ENCODE measurements at regions not wholly inside any gene's neighbourhood (a gene's known extent, or its start where the extent isn't known, plus 50 kb on each side); places are given as distances from the start of the nearest gene placed in this dataset.

GRCh38 chr7:13047061-13047460 is 359.6 kb downstream of the ARL4A start:
- Histone ChIP-seq H3K27me3 (ENCODE audit: control insufficient read depth, insufficient read depth, low read length) (no peaks in the 10 kb centered on the region), H3K36me3 (ENCODE audit: control insufficient read depth, insufficient read depth, low read length) (no peaks in the 10 kb centered on the region), H3K9me3 (ENCODE audit: control insufficient read depth, insufficient read depth, low read length) (no peaks in the 10 kb centered on the region), H3K9ac (ENCODE audit: low read depth, low read length) (no peak overlapping the region), H3K4me1 (ENCODE audit: control insufficient read depth, insufficient read depth, low read length) (no peaks in the 10 kb centered on the region), H3K4me3 (ENCODE audit: low read depth, low read length) (no peak overlapping the region)

DNA sequence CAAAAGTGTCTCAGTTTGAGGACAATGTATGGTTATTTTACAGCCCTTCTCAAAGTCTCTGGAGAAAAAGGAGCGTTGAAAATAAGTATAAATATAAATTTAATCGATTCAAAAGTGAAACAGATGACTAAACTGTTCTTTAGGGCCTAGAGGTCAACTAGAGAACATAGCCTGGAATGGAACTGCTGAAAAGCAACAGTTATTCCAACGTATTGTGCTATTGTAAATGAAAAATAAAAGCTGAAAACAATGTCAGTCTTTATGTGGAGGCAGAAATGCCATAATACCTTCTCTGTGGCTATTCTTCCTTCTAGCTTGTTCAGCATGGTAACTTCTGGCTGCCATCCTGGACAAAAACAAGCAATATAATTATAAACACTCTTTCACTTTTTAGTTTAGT is 362.5 kb downstream of the ARL4A start:
- no peaks in the 10 kb centered on the region for H3K36me3 ChIP-seq (ENCODE audit: control insufficient read depth, insufficient read depth, low read length)
- H3K4me1 ChIP-seq (ENCODE audit: control insufficient read depth, insufficient read depth, low read length), result no peaks in the 10 kb centered on the region
- no peak overlapping the region for H3K9ac ChIP-seq (ENCODE audit: low read depth, low read length)
- no peak overlapping the region for H3K4me3 ChIP-seq (ENCODE audit: low read depth, low read length)
- H3K9me3 ChIP-seq (ENCODE audit: control insufficient read depth, insufficient read depth, low read length), result no peaks in the 10 kb centered on the region
- no peaks in the 10 kb centered on the region for H3K27me3 ChIP-seq (ENCODE audit: control insufficient read depth, insufficient read depth, low read length)

DNA sequence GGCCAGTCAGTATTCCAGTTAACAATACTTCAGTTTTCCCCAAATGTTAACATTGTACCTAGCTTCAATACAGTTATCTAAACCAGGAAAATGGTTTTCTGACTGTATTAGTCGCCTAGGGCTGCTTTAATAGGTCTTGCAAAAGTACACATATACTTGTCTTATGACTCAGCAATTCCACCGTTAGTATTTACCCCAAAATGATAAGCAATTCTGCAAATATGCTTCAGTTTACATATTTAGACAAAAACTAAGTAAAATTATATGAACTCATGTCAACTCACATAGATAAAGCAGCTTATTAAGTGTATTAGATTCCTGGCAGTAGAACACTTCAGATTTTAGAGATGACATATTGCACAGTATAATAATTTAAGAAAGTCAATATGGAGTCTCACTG is 363.3 kb downstream of the ARL4A start:
- H3K9ac ChIP-seq (ENCODE audit: low read depth, low read length), result no peak overlapping the region
- no peaks in the 10 kb centered on the region for H3K36me3 ChIP-seq (ENCODE audit: control insufficient read depth, insufficient read depth, low read length)
- no peaks in the 10 kb centered on the region for H3K27me3 ChIP-seq (ENCODE audit: control insufficient read depth, insufficient read depth, low read length)
- no peak overlapping the region for H3K4me3 ChIP-seq (ENCODE audit: low read depth, low read length)
- H3K9me3 ChIP-seq (ENCODE audit: control insufficient read depth, insufficient read depth, low read length), result no peaks in the 10 kb centered on the region
- no peaks in the 10 kb centered on the region for H3K4me1 ChIP-seq (ENCODE audit: control insufficient read depth, insufficient read depth, low read length)

DNA sequence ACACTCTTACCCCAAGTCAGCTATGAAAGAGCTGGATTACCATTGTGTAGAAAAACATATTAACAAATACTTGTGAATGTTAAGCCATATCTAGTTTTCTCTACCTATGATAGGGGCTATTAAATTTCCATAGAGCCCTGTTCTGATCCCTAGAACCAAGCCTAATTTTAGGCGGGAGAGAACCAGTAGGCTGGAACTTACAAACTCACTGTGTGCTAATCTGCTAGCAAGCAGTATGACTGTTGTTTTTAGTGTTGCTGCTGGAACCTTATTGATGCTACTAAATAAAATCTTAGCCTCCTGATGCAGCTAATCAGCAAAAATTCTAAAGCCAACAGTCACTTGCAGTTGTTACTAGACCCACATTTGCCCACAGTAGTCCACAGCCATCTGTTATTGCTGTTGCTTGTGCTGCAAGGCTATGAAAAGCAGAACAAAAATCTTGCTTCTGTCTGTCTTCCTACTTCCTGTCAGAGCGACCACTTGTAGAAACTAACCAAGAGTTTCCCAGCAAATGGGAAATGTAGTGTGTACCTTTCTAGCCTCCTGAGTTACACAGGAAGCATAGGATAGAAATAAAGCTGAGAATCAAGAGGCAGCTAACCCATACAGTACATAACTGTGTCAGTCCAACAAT is 368.4 kb downstream of the ARL4A start:
- Histone ChIP-seq H3K9ac (ENCODE audit: low read depth, low read length) (no peak overlapping the region), H3K36me3 (ENCODE audit: control insufficient read depth, insufficient read depth, low read length) (no peaks in the 10 kb centered on the region), H3K27me3 (ENCODE audit: control insufficient read depth, insufficient read depth, low read length) (no peaks in the 10 kb centered on the region), H3K9me3 (ENCODE audit: control insufficient read depth, insufficient read depth, low read length) (no peaks in the 10 kb centered on the region), H3K4me1 (ENCODE audit: control insufficient read depth, insufficient read depth, low read length) (no peaks in the 10 kb centered on the region), H3K4me3 (ENCODE audit: low read depth, low read length) (no peak overlapping the region)

GRCh38 chr7:13057462-13058200 is 370.2 kb downstream of the ARL4A start:
- no peaks in the 10 kb centered on the region for H3K9me3 ChIP-seq (ENCODE audit: control insufficient read depth, insufficient read depth, low read length)
- no peaks in the 10 kb centered on the region for H3K4me1 ChIP-seq (ENCODE audit: control insufficient read depth, insufficient read depth, low read length)
- H3K27me3 ChIP-seq (ENCODE audit: control insufficient read depth, insufficient read depth, low read length), result no peaks in the 10 kb centered on the region
- H3K36me3 ChIP-seq (ENCODE audit: control insufficient read depth, insufficient read depth, low read length), result no peaks in the 10 kb centered on the region
- H3K9ac ChIP-seq (ENCODE audit: low read depth, low read length), result no peak overlapping the region
- no peak overlapping the region for H3K4me3 ChIP-seq (ENCODE audit: low read depth, low read length)

- Histone ChIP-seq H3K4me3 (ENCODE audit: low read depth, low read length) (no peak overlapping the region), H3K9ac (ENCODE audit: low read depth, low read length) (no peak overlapping the region), H3K4me1 (ENCODE audit: control insufficient read depth, insufficient read depth, low read length) (no peaks in the 10 kb centered on the region), H3K9me3 (ENCODE audit: control insufficient read depth, insufficient read depth, low read length) (no peaks in the 10 kb centered on the region), H3K27me3 (ENCODE audit: control insufficient read depth, insufficient read depth, low read length) (no peaks in the 10 kb centered on the region), H3K36me3 (ENCODE audit: control insufficient read depth, insufficient read depth, low read length) (no peaks in the 10 kb centered on the region)
These were observed 372.7 kb downstream of the ARL4A start for GRCh38 chr7:13060173-13060572.

DNA sequence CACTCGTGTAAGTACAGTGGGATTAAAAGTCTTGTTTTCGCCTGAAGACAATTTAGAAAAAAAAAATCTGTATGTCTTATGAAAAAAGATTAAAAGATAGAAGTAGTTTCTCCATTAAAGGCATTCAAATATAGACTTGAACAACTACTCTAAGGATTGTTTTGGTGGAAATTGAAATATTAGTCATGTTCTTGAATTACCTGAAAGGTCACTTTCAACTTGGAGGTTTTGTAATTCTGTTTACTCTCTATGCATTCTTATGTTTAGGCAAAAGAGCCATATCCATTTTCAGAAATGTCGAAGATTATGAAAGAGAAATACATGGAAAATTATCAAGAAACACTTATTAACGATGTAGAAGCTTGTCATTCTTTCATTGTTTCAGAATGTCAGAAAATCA is 373.7 kb downstream of the ARL4A start:
- H3K36me3 ChIP-seq (ENCODE audit: control insufficient read depth, insufficient read depth, low read length), result no peaks in the 10 kb centered on the region
- H3K9me3 ChIP-seq (ENCODE audit: control insufficient read depth, insufficient read depth, low read length), result no peaks in the 10 kb centered on the region
- H3K4me1 ChIP-seq (ENCODE audit: control insufficient read depth, insufficient read depth, low read length), result no peaks in the 10 kb centered on the region
- no peak overlapping the region for H3K9ac ChIP-seq (ENCODE audit: low read depth, low read length)
- no peaks in the 10 kb centered on the region for H3K27me3 ChIP-seq (ENCODE audit: control insufficient read depth, insufficient read depth, low read length)
- no peak overlapping the region for H3K4me3 ChIP-seq (ENCODE audit: low read depth, low read length)

GRCh38 chr7:13062631-13063030 is 375.2 kb downstream of the ARL4A start:
- H3K27me3 ChIP-seq (ENCODE audit: control insufficient read depth, insufficient read depth, low read length), result no peaks in the 10 kb centered on the region
- H3K9me3 ChIP-seq (ENCODE audit: control insufficient read depth, insufficient read depth, low read length), result no peaks in the 10 kb centered on the region
- H3K36me3 ChIP-seq (ENCODE audit: control insufficient read depth, insufficient read depth, low read length), result no peaks in the 10 kb centered on the region
- no peaks in the 10 kb centered on the region for H3K4me1 ChIP-seq (ENCODE audit: control insufficient read depth, insufficient read depth, low read length)
- H3K9ac ChIP-seq (ENCODE audit: low read depth, low read length), result no peak overlapping the region
- H3K4me3 ChIP-seq (ENCODE audit: low read depth, low read length), result no peak overlapping the region

DNA sequence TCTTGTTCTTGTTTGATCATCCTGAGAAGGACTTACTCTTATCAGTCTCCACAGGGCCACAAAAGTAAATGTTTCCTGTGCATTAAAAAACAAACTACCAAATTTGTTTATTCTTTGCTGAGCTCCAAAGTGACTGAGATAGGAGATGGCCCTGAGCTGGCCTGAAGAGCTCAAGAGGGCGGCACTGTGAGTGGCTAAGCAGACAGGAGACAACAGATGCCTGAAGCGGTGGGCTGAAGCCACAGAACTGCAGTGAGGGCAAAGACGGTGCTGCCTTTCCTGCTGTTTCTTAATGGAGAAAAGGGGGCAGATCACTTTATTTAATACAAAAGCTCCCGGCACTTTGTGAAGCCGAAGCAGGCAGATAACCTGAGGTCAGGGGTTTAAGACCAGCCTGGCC is 379.6 kb downstream of the ARL4A start:
- Histone ChIP-seq H3K27me3 (ENCODE audit: control insufficient read depth, insufficient read depth, low read length) (no peaks in the 10 kb centered on the region), H3K36me3 (ENCODE audit: control insufficient read depth, insufficient read depth, low read length) (no peaks in the 10 kb centered on the region), H3K9ac (ENCODE audit: low read depth, low read length) (no peak overlapping the region), H3K4me3 (ENCODE audit: low read depth, low read length) (no peak overlapping the region), H3K4me1 (ENCODE audit: control insufficient read depth, insufficient read depth, low read length) (no peaks in the 10 kb centered on the region), H3K9me3 (ENCODE audit: control insufficient read depth, insufficient read depth, low read length) (no peaks in the 10 kb centered on the region)

- no peak overlapping the region for H3K4me3 ChIP-seq (ENCODE audit: low read depth, low read length)
- H3K27me3 ChIP-seq (ENCODE audit: control insufficient read depth, insufficient read depth, low read length), result no peaks in the 10 kb centered on the region
- no peak overlapping the region for H3K9ac ChIP-seq (ENCODE audit: low read depth, low read length)
- H3K9me3 ChIP-seq (ENCODE audit: control insufficient read depth, insufficient read depth, low read length), result no peaks in the 10 kb centered on the region
- no peaks in the 10 kb centered on the region for H3K4me1 ChIP-seq (ENCODE audit: control insufficient read depth, insufficient read depth, low read length)
- H3K36me3 ChIP-seq (ENCODE audit: control insufficient read depth, insufficient read depth, low read length), result no peaks in the 10 kb centered on the region
These were observed 380.6 kb downstream of the ARL4A start for GRCh38 chr7:13068032-13068431.

GRCh38 chr7:13069841-13070240 is 382.4 kb downstream of the ARL4A start:
- no peaks in the 10 kb centered on the region for H3K36me3 ChIP-seq (ENCODE audit: control insufficient read depth, insufficient read depth, low read length)
- H3K27me3 ChIP-seq (ENCODE audit: control insufficient read depth, insufficient read depth, low read length), result no peaks in the 10 kb centered on the region
- no peaks in the 10 kb centered on the region for H3K4me1 ChIP-seq (ENCODE audit: control insufficient read depth, insufficient read depth, low read length)
- H3K4me3 ChIP-seq (ENCODE audit: low read depth, low read length), result no peak overlapping the region
- no peaks in the 10 kb centered on the region for H3K9me3 ChIP-seq (ENCODE audit: control insufficient read depth, insufficient read depth, low read length)
- H3K9ac ChIP-seq (ENCODE audit: low read depth, low read length), result no peak overlapping the region

- Histone ChIP-seq H3K9me3 (ENCODE audit: control insufficient read depth, insufficient read depth, low read length) (no peaks in the 10 kb centered on the region), H3K4me1 (ENCODE audit: control insufficient read depth, insufficient read depth, low read length) (no peaks in the 10 kb centered on the region), H3K27me3 (ENCODE audit: control insufficient read depth, insufficient read depth, low read length) (no peaks in the 10 kb centered on the region), H3K9ac (ENCODE audit: low read depth, low read length) (no peak overlapping the region), H3K4me3 (ENCODE audit: low read depth, low read length) (no peak overlapping the region), H3K36me3 (ENCODE audit: control insufficient read depth, insufficient read depth, low read length) (no peaks in the 10 kb centered on the region)
These were observed 384.6 kb downstream of the ARL4A start for GRCh38 chr7:13072014-13072413.

Measured in iPS-15b (cell line).